A549 (cell line): ENCODE measurements at regions not wholly inside any gene's neighbourhood (a gene's known extent, or its start where the extent isn't known, plus 50 kb on each side); places are given as distances from the start of the nearest gene placed in this dataset.

Experiments used
- ATAC-seq, 2 experiments: fragments of 200-7000 bp in 1 of 2; fragments of >200 bp in 1 of 2; cut with Nextera tagmentation in 1 of 2; cut with Tn5 transposase in 1 of 2; 3 replicates each; pipeline versions ENCODE4 v1.8.0 to v1.9.1; 2018 to 2020; ENCODE audit warnings: mild to moderate bottlenecking in 1 of 2, moderate library complexity in 1 of 2
- CTCF ChIA-PET: fragments of 300-600 bp; sonication (Branson Sonifier 250); formaldehyde crosslinking; extraction: SDS; loops from one replicate; lab custom pipeline; 2021; ENCODE audit warnings: antibody characterized with exemption, inconsistent platforms; lab: Yijun Ruan, JAX
- POLR2A ChIA-PET: fragments of 350-600 bp; formaldehyde crosslinking; extraction: SDS; loops from one replicate; lab custom pipeline; 2021; ENCODE audit warnings: antibody characterized with exemption, inconsistent platforms; lab: Yijun Ruan, JAX
- DNase-seq, 2 experiments: peaks; one replicate each; pipeline versions ENCODE4 v3.0.0 to v3.0.0-alpha.2; 2011 to 2016; ENCODE audit warnings: low read depth in 1 of 2, low spot score in 1 of 2
- FAIRE-seq: peaks from 2 replicates; lab custom pipeline; 2011; peaks lifted over from hg19 to GRCh38; lab: Jason Lieb, UNC
- H3K27ac ChIP-seq, 2 experiments: fragments of >200 bp; sonication (Bioruptor Twin); formaldehyde crosslinking; 3 replicates each; pipeline ENCODE4 v1.5.1; 2016 to 2017
- H3K4me1 ChIP-seq: fragments of >200 bp; sonication (Bioruptor Twin); formaldehyde crosslinking; 3 replicates; pipeline ENCODE4 v1.6.1; 2016
- H3K4me2 ChIP-seq: fragments of >200 bp; sonication (Bioruptor Twin); formaldehyde crosslinking; 3 replicates; pipeline ENCODE4 v1.6.1; 2016
- H3K4me3 ChIP-seq: fragments of >200 bp; sonication (Bioruptor Twin); formaldehyde crosslinking; 3 replicates; pipeline ENCODE4 v1.5.1; 2016
- H3K9me3 ChIP-seq: fragments of >200 bp; sonication (Bioruptor Twin); formaldehyde crosslinking; 3 replicates; pipeline ENCODE4 v1.6.1; 2016
- ATOH8 ChIP-seq: fragments of 250-450 bp; sonication (Bioruptor Pico); IDR thresholded peaks from 2 replicates; pipeline ENCODE4 v1.5.0; 2020; ENCODE audit warnings: low read depth, mild to moderate bottlenecking, moderate library complexity
- BCL3 ChIP-seq: fragments of >200 bp; sonication (Bioruptor Twin); formaldehyde crosslinking; IDR thresholded peaks from 3 replicates; pipeline ENCODE4 v1.6.1; 2016
- CBX8 ChIP-seq: fragments of 200-600 bp; sonication (generic); IDR thresholded peaks from 2 replicates; pipeline ENCODE4 v1.6.1; 2016
- CHD2 ChIP-seq: fragments of 150-350 bp; IDR thresholded peaks from 2 replicates; pipeline ENCODE4 v1.6.1; 2014; ENCODE audit warnings: low read length; ENCODE audit not compliant: partially characterized antibody
- CHD4 ChIP-seq: fragments of 200-600 bp; sonication (generic); IDR thresholded peaks from 2 replicates; pipeline ENCODE4 v1.6.1; 2016; ENCODE audit warnings: antibody characterized with exemption, mild to moderate bottlenecking, borderline replicate concordance
- CTCF ChIP-seq: fragments of >200 bp; sonication (Bioruptor Twin); formaldehyde crosslinking; IDR thresholded peaks from 3 replicates; pipeline ENCODE4 v1.5.1; 2016
- EHF ChIP-seq: fragments of 250-450 bp; sonication (Bioruptor Pico); IDR thresholded peaks from 2 replicates; pipeline ENCODE4 v1.5.0; 2020; ENCODE audit warnings: mild to moderate bottlenecking
- ESRRA ChIP-seq: fragments of 150-350 bp; IDR thresholded peaks from 2 replicates; pipeline ENCODE4 v1.6.1; 2014; ENCODE audit warnings: mild to moderate bottlenecking, low read length, borderline replicate concordance
- FOSL2 ChIP-seq, 2 experiments: fragments of 450-650 bp in 1 of 2; fragments of >200 bp in 1 of 2; sonication (Bioruptor Twin) in 1 of 2; formaldehyde crosslinking; IDR thresholded peaks; 2 replicates each; pipeline versions ENCODE4 v1.5.0 to v1.6.1; 2016 to 2020; ENCODE audit warnings: mild to moderate bottlenecking in 1 of 2, moderate library complexity in 1 of 2
- HOXA7 ChIP-seq: fragments of 250-450 bp; sonication (Bioruptor Pico); IDR thresholded peaks from 2 replicates; pipeline ENCODE4 v1.5.0; 2020; ENCODE audit warnings: mild to moderate bottlenecking, moderate library complexity
- HOXB13 ChIP-seq: fragments of 250-450 bp; sonication (Bioruptor Pico); IDR thresholded peaks from 2 replicates; pipeline ENCODE4 v1.5.0; 2020; ENCODE audit warnings: low read depth, mild to moderate bottlenecking, moderate library complexity
- JUN ChIP-seq, 2 experiments: fragments of >200 bp; sonication (Bioruptor Twin); formaldehyde crosslinking; IDR thresholded peaks; 2 replicates in 1 of 2; 3 replicates in 1 of 2; pipeline ENCODE4 v1.6.1; 2016 to 2017
- JUNB ChIP-seq: fragments of >200 bp; sonication (Bioruptor Twin); formaldehyde crosslinking; IDR thresholded peaks from 2 replicates; pipeline ENCODE4 v1.6.1; 2016
- KDM1A ChIP-seq: fragments of 200-600 bp; sonication (generic); IDR thresholded peaks from 2 replicates; pipeline ENCODE4 v1.6.1; 2016; ENCODE audit warnings: low read depth, mild to moderate bottlenecking
- MAX ChIP-seq: IDR thresholded peaks from 2 replicates; pipeline ENCODE4 v1.6.1; 2012
- NR3C1 ChIP-seq: fragments of >200 bp; sonication (Bioruptor Twin); formaldehyde crosslinking; IDR thresholded peaks from 3 replicates; pipeline ENCODE4 v1.6.1; 2017
- PHF8 ChIP-seq: fragments of 200-600 bp; sonication (generic); IDR thresholded peaks from 2 replicates; pipeline ENCODE4 v1.6.1; 2016; ENCODE audit warnings: low read depth, mild to moderate bottlenecking, antibody characterized with exemption, moderate library complexity, borderline replicate concordance
- RCOR1 ChIP-seq: fragments of 150-350 bp; IDR thresholded peaks from 2 replicates; pipeline ENCODE4 v1.6.1; 2014; ENCODE audit warnings: antibody characterized with exemption, low read length, low read depth
- REST ChIP-seq: fragments of 200-600 bp; sonication (generic); IDR thresholded peaks from 2 replicates; pipeline ENCODE4 v1.6.1; 2016; ENCODE audit warnings: antibody characterized with exemption, mild to moderate bottlenecking, moderate library complexity
- SREBF2 ChIP-seq: fragments of 450-650 bp; IDR thresholded peaks from 2 replicates; pipeline ENCODE4 v1.6.1; 2014; ENCODE audit warnings: mild to moderate bottlenecking, moderate library complexity
- TP53 ChIP-seq: fragments of 250-450 bp; sonication (Bioruptor Pico); IDR thresholded peaks from 2 replicates; pipeline ENCODE4 v1.5.0; 2021; ENCODE audit warnings: mild to moderate bottlenecking, moderate library complexity
- USF2 ChIP-seq: fragments of 450-650 bp; IDR thresholded peaks from 2 replicates; pipeline ENCODE4 v1.6.1; 2014; ENCODE audit warnings: antibody characterized with exemption
- ZNF302 ChIP-seq: fragments of 250-450 bp; sonication (Bioruptor Pico); IDR thresholded peaks from 2 replicates; pipeline ENCODE4 v1.9.0; 2021; ENCODE audit warnings: inconsistent platforms, mild to moderate bottlenecking, moderate library complexity
- WGBS: methylation state at CpG from one replicate; pipeline ENCODE4 v1.1.6; 2017; ENCODE audit errors: missing lambda C conversion rate; 5-methylcytosine and 5-hydroxymethylcytosine counted together

- FAIRE-seq = no peak
- ChIA-PET CTCF (no interaction called here), POLR2A (no interaction called here)
- H3K27ac ChIP-seq = no peak overlapping the region
- H3K9me3 ChIP-seq = no peaks in the 10 kb centered on the region
- peaks cover 16% of the 10 kb centered on the region for H3K4me1 ChIP-seq
- TF ChIP-seq CHD4 (no peak), JUN (IDR thresholded peaks at IDR 0.05) (no peak), MAX (no peak), REST (no peak), TP53 (CRISPR knock-in tag) (no peak), ZNF302 (CRISPR knock-in tag) (no peak), SREBF2 (no peak), CBX8 (no peak), CHD2 (no peak), USF2 (no peak), HOXB13 (no peak), HOXA7 (no peak), JUNB (no peak), KDM1A (no peak), NR3C1 (no peak), ATOH8 (no peak), EHF (no peak), FOSL2 (IDR thresholded peaks at IDR 0.05) (no peak), FOSL2 (CRISPR knock-in tag; IDR thresholded peaks at IDR 0.05) (no peak), ESRRA (no peak)
- H3K4me3 ChIP-seq = no peak overlapping the region
- no peak for ATAC-seq
- H3K4me2 ChIP-seq = no peak overlapping the region
- no peak for DNase-seq
These were observed 169.6 kb downstream of the KDM5D start for GRCh38 chrY:19574939-19575338.

GRCh38 chrY:19573646-19574045, 170.9 kb downstream of the KDM5D start:
- DNase-seq = no peak
- TF ChIP-seq RCOR1 = no peak
- TF ChIP-seq HOXB13 = no peak
- TF ChIP-seq PHF8 = no peak
- TF ChIP-seq NR3C1 = no peak
- TF ChIP-seq CBX8 = no peak
- no peak for TF ChIP-seq CTCF
- no peak for TF ChIP-seq BCL3
- TF ChIP-seq ATOH8 = no peak
- no peak for TF ChIP-seq SREBF2
- no peak for FAIRE-seq
- Histone ChIP-seq H3K4me3 (no peak overlapping the region), H3K9me3 (no peaks in the 10 kb centered on the region), H3K27ac (no peak overlapping the region), H3K4me1 (peaks cover 16% of the 10 kb centered on the region), H3K4me2 (no peak overlapping the region)
- CTCF ChIA-PET = no interaction called here
- POLR2A ChIA-PET = no interaction called here
- ATAC-seq = no peak
- 100% methylated on average over 1 of the region's 2 CpGs for WGBS
